ENCODE measurements at regions not wholly inside any gene's neighbourhood (a gene's known extent, or its start where the extent isn't known, plus 50 kb on each side); places are given as distances from the start of the nearest gene placed in this dataset.

GRCh38 chr3:106756901-106757300, 620.3 kb upstream of the CCDC54 start:
- Histone ChIP-seq H3K27ac (no peak overlapping the region), H3K27me3 (no peaks in the 10 kb centered on the region), H3K4me1 (no peaks in the 10 kb centered on the region), H3K9me3 (no peaks in the 10 kb centered on the region), H3K4me3 (no peak overlapping the region), H3K36me3 (no peaks in the 10 kb centered on the region)
- intact Hi-C loops (cut with DNase I), result no loop called here
- TF ChIP-seq, protein P1, sequence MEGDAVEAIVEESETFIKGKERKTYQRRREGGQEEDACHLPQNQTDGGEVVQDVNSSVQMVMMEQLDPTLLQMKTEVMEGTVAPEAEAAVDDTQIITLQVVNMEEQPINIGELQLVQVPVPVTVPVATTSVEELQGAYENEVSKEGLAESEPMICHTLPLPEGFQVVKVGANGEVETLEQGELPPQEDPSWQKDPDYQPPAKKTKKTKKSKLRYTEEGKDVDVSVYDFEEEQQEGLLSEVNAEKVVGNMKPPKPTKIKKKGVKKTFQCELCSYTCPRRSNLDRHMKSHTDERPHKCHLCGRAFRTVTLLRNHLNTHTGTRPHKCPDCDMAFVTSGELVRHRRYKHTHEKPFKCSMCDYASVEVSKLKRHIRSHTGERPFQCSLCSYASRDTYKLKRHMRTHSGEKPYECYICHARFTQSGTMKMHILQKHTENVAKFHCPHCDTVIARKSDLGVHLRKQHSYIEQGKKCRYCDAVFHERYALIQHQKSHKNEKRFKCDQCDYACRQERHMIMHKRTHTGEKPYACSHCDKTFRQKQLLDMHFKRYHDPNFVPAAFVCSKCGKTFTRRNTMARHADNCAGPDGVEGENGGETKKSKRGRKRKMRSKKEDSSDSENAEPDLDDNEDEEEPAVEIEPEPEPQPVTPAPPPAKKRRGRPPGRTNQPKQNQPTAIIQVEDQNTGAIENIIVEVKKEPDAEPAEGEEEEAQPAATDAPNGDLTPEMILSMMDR (IDR thresholded peaks at IDR 0.05), result no peak
- no peak for DNase-seq
- no peak for ATAC-seq

GRCh38 chr3:106758459-106758858, 618.8 kb upstream of the CCDC54 start:
- Histone ChIP-seq H3K27me3 (no peaks in the 10 kb centered on the region), H3K4me3 (no peak overlapping the region), H3K27ac (no peak overlapping the region), H3K9me3 (no peaks in the 10 kb centered on the region), H3K4me1 (no peaks in the 10 kb centered on the region), H3K36me3 (no peaks in the 10 kb centered on the region)
- ATAC-seq, result no peak
- TF ChIP-seq, protein P1 (IDR thresholded peaks at IDR 0.05), result no peak
- intact Hi-C loops (cut with DNase I), result no loop called here
- DNase-seq, result no peak

GRCh38 chr3:106759731-106760130, 617.5 kb upstream of the CCDC54 start:
- Histone ChIP-seq H3K27me3 (no peaks in the 10 kb centered on the region), H3K4me1 (no peaks in the 10 kb centered on the region), H3K36me3 (no peaks in the 10 kb centered on the region), H3K9me3 (no peaks in the 10 kb centered on the region), H3K4me3 (no peak overlapping the region), H3K27ac (no peak overlapping the region)
- TF ChIP-seq, protein P1 (IDR thresholded peaks at IDR 0.05), result no peak
- no peak for DNase-seq
- intact Hi-C loops (cut with DNase I), result no loop called here
- no peak for ATAC-seq

DNA sequence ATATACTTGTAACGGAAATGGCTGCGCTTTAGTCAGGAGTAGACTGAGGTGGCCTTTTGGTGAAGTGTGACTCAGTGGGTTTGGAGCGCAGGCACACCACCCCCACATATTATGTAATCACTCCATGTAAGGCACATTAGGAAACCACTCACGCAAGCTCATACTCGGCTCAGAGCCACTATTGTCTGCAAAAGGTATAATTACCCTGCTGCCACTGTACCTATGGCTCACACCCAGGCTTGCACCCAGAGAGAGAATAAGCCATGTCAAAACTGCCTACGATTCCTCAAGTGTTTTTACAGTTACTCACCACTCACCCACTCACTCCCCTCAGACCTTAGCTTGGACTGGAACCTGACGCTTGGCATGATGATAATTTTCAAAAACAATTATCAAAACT, 611.9 kb upstream of the CCDC54 start:
- no peak overlapping the region for H3K4me3 ChIP-seq
- H3K27ac ChIP-seq, result no peak overlapping the region
- intact Hi-C loops (cut with DNase I), result no loop called here
- TF ChIP-seq, protein P1 (IDR thresholded peaks at IDR 0.05), result no peak
- ATAC-seq, result no peak
- no peak for DNase-seq
- no peaks in the 10 kb centered on the region for H3K27me3 ChIP-seq
- H3K9me3 ChIP-seq, result no peaks in the 10 kb centered on the region
- H3K4me1 ChIP-seq, result no peaks in the 10 kb centered on the region
- H3K36me3 ChIP-seq, result no peaks in the 10 kb centered on the region

GRCh38 chr3:106768941-106769480, 608.2 kb upstream of the CCDC54 start:
- H3K27me3 ChIP-seq, result no peaks in the 10 kb centered on the region
- ATAC-seq, result no peak
- H3K4me3 ChIP-seq, result no peak overlapping the region
- no peaks in the 10 kb centered on the region for H3K9me3 ChIP-seq
- TF ChIP-seq, protein P1 (IDR thresholded peaks at IDR 0.05), result no peak
- no peaks in the 10 kb centered on the region for H3K4me1 ChIP-seq
- no peak overlapping the region for H3K27ac ChIP-seq
- no peak for DNase-seq
- no peaks in the 10 kb centered on the region for H3K36me3 ChIP-seq
- intact Hi-C loops (cut with DNase I), result no loop called here

DNA sequence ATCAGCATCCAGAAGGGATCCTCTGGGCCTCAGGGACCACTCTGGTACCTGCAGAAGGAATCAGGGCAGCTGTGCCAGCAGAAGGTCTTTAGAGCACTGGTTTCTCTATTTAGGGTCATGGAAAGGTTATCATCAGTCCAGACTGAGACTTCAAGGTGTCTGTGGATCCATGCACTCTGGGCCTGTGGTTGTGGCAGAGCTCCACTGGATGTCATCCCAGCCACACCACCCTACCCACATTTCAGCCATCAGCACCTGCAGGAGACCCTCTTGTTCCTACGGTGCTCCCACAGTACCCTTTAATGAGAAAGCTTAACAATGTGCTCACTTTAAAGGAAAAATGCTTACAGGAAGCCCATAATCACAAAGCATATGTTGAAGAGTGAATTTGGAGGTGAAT, 603.4 kb upstream of the CCDC54 start:
- Histone ChIP-seq H3K36me3 (no peaks in the 10 kb centered on the region), H3K9me3 (no peaks in the 10 kb centered on the region), H3K27me3 (no peaks in the 10 kb centered on the region), H3K27ac (no peak overlapping the region), H3K4me3 (no peak overlapping the region), H3K4me1 (no peaks in the 10 kb centered on the region)
- TF ChIP-seq, protein P1 (IDR thresholded peaks at IDR 0.05), result no peak
- intact Hi-C loops (cut with DNase I), result no loop called here
- ATAC-seq (no peak), DNase-seq (no peak)
